ENCODE measurements at regions not wholly inside any gene's neighbourhood (a gene's known extent, or its start where the extent isn't known, plus 50 kb on each side); places are given as distances from the start of the nearest gene placed in this dataset.

GRCh38 chr5:68942169-68942568 is 151.6 kb upstream of the SLC30A5 start:
- no peak for DNase-seq (ENCODE audit: low read depth)

GRCh38 chr5:68946728-68947127 is 147.1 kb upstream of the SLC30A5 start:
- no peak for DNase-seq (ENCODE audit: low read depth)

GRCh38 chr5:68947986-68948385 is 145.8 kb upstream of the SLC30A5 start:
- DNase-seq (ENCODE audit: low read depth): no peak

GRCh38 chr5:68949256-68949655 is 144.6 kb upstream of the SLC30A5 start:
- DNase-seq (ENCODE audit: low read depth): no peak

- no peak for DNase-seq (ENCODE audit: low read depth)
These were observed 144.1 kb upstream of the SLC30A5 start for GRCh38 chr5:68949711-68950110.

- no peak for DNase-seq (ENCODE audit: low read depth)
These were observed 143.7 kb upstream of the SLC30A5 start for GRCh38 chr5:68950125-68950524.

- DNase-seq (ENCODE audit: low read depth): no peak
These were observed 142.9 kb upstream of the SLC30A5 start for GRCh38 chr5:68950930-68951329.

- DNase-seq (ENCODE audit: low read depth): no peak
These were observed 140.5 kb upstream of the SLC30A5 start for GRCh38 chr5:68953231-68953874.

- no peak for DNase-seq (ENCODE audit: low read depth)
These were observed 139.8 kb upstream of the SLC30A5 start for GRCh38 chr5:68953875-68954617.

GRCh38 chr5:68954618-68954910 is 139.2 kb upstream of the SLC30A5 start:
- no peak for DNase-seq (ENCODE audit: low read depth)

GRCh38 chr5:68957591-68957990 is 136.2 kb upstream of the SLC30A5 start:
- DNase-seq (ENCODE audit: low read depth): no peak

- DNase-seq (ENCODE audit: low read depth): no peak
These were observed 135.4 kb upstream of the SLC30A5 start for GRCh38 chr5:68958428-68958827.

GRCh38 chr5:68960456-68960855 is 133.4 kb upstream of the SLC30A5 start:
- DNase-seq (ENCODE audit: low read depth): no peak

- no peak for DNase-seq (ENCODE audit: low read depth)
These were observed 132.9 kb upstream of the SLC30A5 start for GRCh38 chr5:68960961-68961360.

GRCh38 chr5:68961762-68962161 is 132.1 kb upstream of the SLC30A5 start:
- DNase-seq (ENCODE audit: low read depth): no peak

GRCh38 chr5:68962757-68963484 is 130.9 kb upstream of the SLC30A5 start:
- DNase-seq (ENCODE audit: low read depth): no peak

GRCh38 chr5:68964679-68965078 is 129.1 kb upstream of the SLC30A5 start:
- no peak for DNase-seq (ENCODE audit: low read depth)

- no peak for DNase-seq (ENCODE audit: low read depth)
These were observed 127.9 kb upstream of the SLC30A5 start for GRCh38 chr5:68965926-68966325.

GRCh38 chr5:68966596-68966995 is 127.2 kb upstream of the SLC30A5 start:
- DNase-seq (ENCODE audit: low read depth): no peak

- no peak for DNase-seq (ENCODE audit: low read depth)
These were observed 125.4 kb upstream of the SLC30A5 start for GRCh38 chr5:68968429-68968828.

GRCh38 chr5:68970617-68971016 is 123.2 kb upstream of the SLC30A5 start:
- no peak for DNase-seq (ENCODE audit: low read depth)

- DNase-seq (ENCODE audit: low read depth): no peak
These were observed 120.1 kb upstream of the SLC30A5 start for GRCh38 chr5:68973696-68974095.

- no peak for DNase-seq (ENCODE audit: low read depth)
These were observed 110.8 kb upstream of the SLC30A5 start for GRCh38 chr5:68983043-68983442.

All from stimulated activated CD8-positive, alpha-beta memory T cell treated with anti-CD3 and anti-CD28 coated beads, Interleukin-12 subunit alpha, Interleukin-12 subunit beta, amount 100 ng/mL, for 4 hours (primary cell).